ENCODE measurements at regions not wholly inside any gene's neighbourhood (a gene's known extent, or its start where the extent isn't known, plus 50 kb on each side); places are given as distances from the start of the nearest gene placed in this dataset.

DNA sequence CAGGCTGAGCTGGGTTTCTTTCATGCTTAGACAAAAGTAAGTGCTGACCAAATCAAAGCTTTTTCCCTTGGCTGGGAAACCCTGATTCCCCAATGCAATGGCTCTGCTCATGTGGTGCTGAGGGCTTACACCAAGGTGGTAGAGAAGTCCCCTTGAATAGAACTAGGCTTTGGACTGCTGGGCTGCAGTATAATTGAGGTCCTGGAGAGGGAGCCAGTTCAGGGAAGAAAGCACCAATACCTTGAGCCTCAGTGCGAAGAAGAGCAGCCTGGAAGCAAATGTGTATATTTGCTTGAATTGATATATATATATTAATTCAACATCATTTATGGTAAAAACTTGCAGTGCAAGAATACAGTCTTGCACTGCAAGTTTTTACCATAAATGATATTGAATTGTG, 391.1 kb downstream of the RPS24 start:
- no peaks in the 10 kb centered on the region for H3K27me3 ChIP-seq
- H3K4me1 ChIP-seq: no peaks in the 10 kb centered on the region
- H3K9me3 ChIP-seq: no peaks in the 10 kb centered on the region
- TF ChIP-seq CTCF (IDR thresholded peaks at IDR 0.05; ENCODE audit: low read depth, low read length): peak; percentile 53
- H3K4me3 ChIP-seq (ENCODE audit: low read depth, low read length): no peak overlapping the region
- no peak for DNase-seq
- no peaks in the 10 kb centered on the region for H3K36me3 ChIP-seq

DNA sequence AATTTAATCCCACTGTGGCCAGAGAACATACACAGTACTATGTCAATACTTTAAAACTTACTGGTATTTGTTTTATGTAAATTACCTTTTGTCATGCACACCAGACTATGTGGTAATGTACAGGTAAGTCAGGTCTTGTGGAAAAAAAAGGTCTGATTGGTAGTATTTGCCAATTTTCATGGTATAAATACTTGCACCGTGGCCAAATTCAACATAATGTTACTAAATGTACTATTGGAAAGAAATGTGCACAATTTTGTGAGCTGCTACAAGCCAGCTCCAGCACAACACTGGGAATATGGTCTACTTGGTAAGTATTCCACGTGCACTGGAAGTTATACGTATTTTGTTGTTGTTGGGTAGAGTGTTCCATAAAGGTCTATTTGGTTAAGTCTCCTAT, 392.5 kb downstream of the RPS24 start:
- Histone ChIP-seq H3K27me3 (no peaks in the 10 kb centered on the region), H3K4me3 (ENCODE audit: low read depth, low read length) (no peak overlapping the region), H3K4me1 (no peaks in the 10 kb centered on the region), H3K9me3 (no peaks in the 10 kb centered on the region), H3K36me3 (no peaks in the 10 kb centered on the region)
- no peak for DNase-seq
- TF ChIP-seq CTCF (IDR thresholded peaks at IDR 0.05; ENCODE audit: low read depth, low read length): no peak

DNA sequence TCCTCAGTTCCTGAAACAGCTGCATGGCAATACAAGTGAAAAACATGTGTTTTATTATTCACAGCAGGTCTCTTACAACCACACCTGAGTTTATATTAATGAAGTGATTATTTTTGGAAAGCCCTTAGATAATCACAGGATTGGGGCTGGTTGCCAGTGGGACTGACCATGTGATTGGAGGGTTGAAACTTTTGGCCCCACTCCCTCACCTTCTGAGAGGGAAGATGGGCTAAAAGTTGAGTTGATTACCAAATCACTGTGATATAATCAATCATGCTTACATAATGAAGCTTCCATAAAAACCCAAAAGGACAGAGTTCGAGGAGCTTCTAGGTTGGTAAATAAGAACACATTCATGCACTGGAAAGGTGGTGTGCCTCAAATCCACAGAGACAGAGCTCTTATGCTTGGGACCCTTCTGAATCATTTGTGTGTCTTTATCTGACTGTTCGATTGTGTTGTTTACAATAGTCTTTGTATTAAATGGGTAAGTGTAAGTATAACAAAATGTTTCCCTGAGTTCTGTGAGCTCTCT, 393.9 kb downstream of the RPS24 start:
- H3K9me3 ChIP-seq: no peaks in the 10 kb centered on the region
- no peak for TF ChIP-seq CTCF (IDR thresholded peaks at IDR 0.05; ENCODE audit: low read depth, low read length)
- H3K36me3 ChIP-seq: no peaks in the 10 kb centered on the region
- H3K4me3 ChIP-seq (ENCODE audit: low read depth, low read length): no peak overlapping the region
- peaks cover under 1% of the 10 kb centered on the region for H3K4me1 ChIP-seq
- no peaks in the 10 kb centered on the region for H3K27me3 ChIP-seq
- DNase-seq: no peak

DNA sequence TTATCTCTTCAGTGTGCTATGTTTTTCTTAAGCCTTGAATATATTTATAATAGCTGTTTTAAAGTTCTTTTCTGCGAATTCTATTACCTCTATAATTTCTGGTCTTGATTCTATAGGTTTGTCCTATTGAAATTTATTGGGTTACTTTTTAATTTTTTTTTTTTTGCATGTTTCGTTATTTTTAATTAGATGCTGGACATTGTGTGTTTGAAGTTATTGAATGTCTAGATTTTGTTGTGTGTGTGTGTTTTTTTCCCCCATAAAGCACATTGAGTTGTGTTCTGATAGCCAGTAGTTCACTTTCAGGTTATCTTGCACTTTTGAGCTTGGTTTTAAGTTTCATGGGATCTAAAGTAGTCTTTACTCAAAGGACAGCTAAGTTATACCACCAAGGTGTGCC, 394.9 kb downstream of the RPS24 start:
- DNase-seq: no peak
- no peaks in the 10 kb centered on the region for H3K27me3 ChIP-seq
- TF ChIP-seq CTCF (IDR thresholded peaks at IDR 0.05; ENCODE audit: low read depth, low read length): no peak
- H3K4me3 ChIP-seq (ENCODE audit: low read depth, low read length): no peak overlapping the region
- H3K36me3 ChIP-seq: no peaks in the 10 kb centered on the region
- no peaks in the 10 kb centered on the region for H3K9me3 ChIP-seq
- H3K4me1 ChIP-seq: peaks cover 11% of the 10 kb centered on the region

DNA sequence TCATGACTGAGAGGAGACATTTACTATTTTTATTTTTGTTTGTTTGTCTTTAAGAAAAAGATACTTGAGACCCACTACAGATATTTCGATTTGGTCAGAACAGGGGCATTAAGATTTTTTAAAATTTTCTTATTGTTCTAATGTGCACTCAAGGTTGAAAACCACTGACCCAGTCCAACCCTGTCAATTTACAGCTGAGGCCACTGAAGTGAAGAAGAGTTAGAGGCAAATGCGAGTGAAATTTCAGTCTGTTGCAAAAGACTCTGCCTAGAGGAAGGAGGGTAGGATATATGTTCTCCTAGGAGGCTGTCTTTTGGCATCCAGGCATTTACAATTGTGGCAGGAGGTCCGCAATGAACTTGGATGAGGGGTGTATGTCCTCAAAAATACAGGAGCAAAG, 396.3 kb downstream of the RPS24 start:
- H3K4me1 ChIP-seq: peaks cover 23% of the 10 kb centered on the region
- H3K4me3 ChIP-seq (ENCODE audit: low read depth, low read length): no peak overlapping the region
- H3K27me3 ChIP-seq: no peaks in the 10 kb centered on the region
- no peaks in the 10 kb centered on the region for H3K9me3 ChIP-seq
- H3K36me3 ChIP-seq: no peaks in the 10 kb centered on the region
- DNase-seq: no peak
- TF ChIP-seq CTCF (IDR thresholded peaks at IDR 0.05; ENCODE audit: low read depth, low read length): no peak

DNA sequence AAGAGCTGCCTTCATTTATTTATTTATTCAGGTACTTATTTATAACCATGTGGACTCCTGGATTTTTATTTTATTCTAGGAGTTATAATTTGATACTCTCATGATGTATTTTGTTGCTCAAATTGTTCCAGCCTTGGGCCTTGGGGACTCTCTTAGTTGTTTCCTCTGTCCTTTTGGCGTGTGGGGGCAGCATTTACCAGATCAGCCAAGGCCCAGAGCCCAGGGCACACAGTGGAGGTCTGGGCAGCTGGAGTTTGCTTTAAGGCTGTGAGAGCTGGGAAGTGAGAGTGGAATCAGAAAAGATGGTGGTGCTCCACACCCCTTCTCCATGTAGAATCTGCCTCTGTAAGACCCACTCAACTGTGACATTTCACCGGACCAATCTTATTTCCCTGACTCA, 398.9 kb downstream of the RPS24 start:
- DNase-seq: peak; percentile 61
- TF ChIP-seq CTCF (IDR thresholded peaks at IDR 0.05; ENCODE audit: low read depth, low read length): peak; percentile 59
- Histone ChIP-seq H3K4me1 (peaks cover 37% of the 10 kb centered on the region), H3K27me3 (no peaks in the 10 kb centered on the region), H3K9me3 (no peaks in the 10 kb centered on the region), H3K4me3 (ENCODE audit: low read depth, low read length) (no peak overlapping the region), H3K36me3 (no peaks in the 10 kb centered on the region)
